Stomach (tissue), 8 donors: ENCODE measurements at regions not wholly inside any gene's neighbourhood (a gene's known extent, or its start where the extent isn't known, plus 50 kb on each side); places are given as distances from the start of the nearest gene placed in this dataset.

Experiments
- DNase-seq, 2 donors: peaks; one replicate each; pipeline versions ENCODE4 v3.0.0 to v3.0.0-alpha.2; 2013 to 2019
- H3K27ac ChIP-seq, 5 donors: fragments of 200-600 bp in 4 of 5; sonication (generic) in 4 of 5; one replicate each; pipeline ENCODE4 v1.5.1; 2013 to 2019; ENCODE audit warnings: mild to moderate bottlenecking in 1 of 5, moderate library complexity in 1 of 5
- H3K27me3 ChIP-seq, 3 donors: fragments of 200-600 bp; sonication (generic); one replicate each; pipeline ENCODE4 v1.5.1; 2017 to 2019; ENCODE audit warnings: mixed run types in 1 of 3
- H3K36me3 ChIP-seq, 4 donors: fragments of 200-600 bp; sonication (generic); 1 replicate in 3 of 4; 2 replicates in 1 of 4; pipeline ENCODE4 v1.5.1; 2016 to 2019
- H3K4me1 ChIP-seq, 4 donors: fragments of 200-600 bp; sonication (generic); one replicate each; pipeline ENCODE4 v1.5.1; 2016 to 2019
- H3K4me3 ChIP-seq, 4 donors: fragments of 200-600 bp; sonication (generic) in 3 of 4; one replicate each; pipeline ENCODE4 v1.5.1; 2016 to 2019; ENCODE audit warnings: mild to moderate bottlenecking in 1 of 4
- H3K9me3 ChIP-seq, 4 donors: fragments of 200-600 bp; sonication (generic); one replicate each; pipeline ENCODE4 v1.5.1; 2016 to 2019
- EP300 ChIP-seq: sonication (generic); formaldehyde crosslinking; IDR thresholded peaks from one replicate; pipeline ENCODE4 v1.6.1; 2017; ENCODE audit warnings: antibody characterized with exemption
- POLR2A ChIP-seq, 4 donors: fragments of 450-650 bp; IDR thresholded peaks; one replicate each; pipeline ENCODE4 v1.6.1; 2016; ENCODE audit warnings: antibody characterized with exemption in 4 of 4, control low read depth in 2 of 4, mild to moderate bottlenecking in 1 of 4, moderate library complexity in 1 of 4
- POLR2AphosphoS5 ChIP-seq, 3 donors: sonication (generic); formaldehyde crosslinking; IDR thresholded peaks; one replicate each; pipeline ENCODE4 v1.6.1; 2016; ENCODE audit warnings: antibody characterized with exemption in 3 of 3
- WGBS, 5 donors: extraction: QIAGEN DNeasy Blood & Tissue Kit in 3 of 5; methylation state at CpG; one replicate each; pipeline versions ENCODE4 v1.1.5 to v1.1.7; 2013 to 2018; 5-methylcytosine and 5-hydroxymethylcytosine counted together
- intact Hi-C: fragments of 100-400 bp; cut with DNase I; formaldehyde crosslinking; loops from one replicate; pipeline ENCODE4 v1.15.1; 2023; ENCODE audit warnings: low total_unique reads
- TF ChIP-seq, protein P1 (sequence below), 7 experiments: fragments of 450-650 bp in 4 of 7; fragments of 200-600 bp in 3 of 7; sonication (generic) in 3 of 7; IDR thresholded peaks; one replicate each; pipeline ENCODE4 v1.5.1; 2016 to 2019; ENCODE audit warnings: antibody characterized with exemption in 7 of 7, control low read depth in 2 of 7, mild to moderate bottlenecking in 1 of 7
- donor health status: healthy with polysubstance abuse.
- donor health status: Bipolar disorder and iron deficiency.
- donor health status: healthy.

DNA sequence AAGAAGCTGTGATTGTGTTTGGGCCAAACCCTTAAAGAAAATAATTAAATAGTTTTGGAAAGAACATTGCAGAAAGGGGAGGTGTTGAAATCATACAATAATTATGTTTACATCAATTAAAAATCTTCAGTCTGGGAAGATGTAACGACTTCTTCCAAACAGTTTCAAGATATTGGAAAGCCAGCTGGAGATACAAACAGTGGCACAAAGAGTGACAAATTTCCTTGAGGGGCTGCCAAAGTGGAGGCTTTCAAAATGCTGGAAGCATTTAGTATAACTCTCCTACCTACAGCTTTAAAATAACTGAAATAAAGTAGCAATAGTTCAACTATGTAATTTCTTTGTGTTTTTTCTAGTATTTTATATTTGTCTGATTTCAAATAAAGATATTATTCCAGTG is 405.0 kb downstream of the DNAJB9 start:
- TF ChIP-seq POLR2A (IDR thresholded peaks at IDR 0.05) (no peak), POLR2AphosphoS5 (IDR thresholded peaks at IDR 0.05) (no peak), EP300 (no peak)
- TF ChIP-seq, protein P1, sequence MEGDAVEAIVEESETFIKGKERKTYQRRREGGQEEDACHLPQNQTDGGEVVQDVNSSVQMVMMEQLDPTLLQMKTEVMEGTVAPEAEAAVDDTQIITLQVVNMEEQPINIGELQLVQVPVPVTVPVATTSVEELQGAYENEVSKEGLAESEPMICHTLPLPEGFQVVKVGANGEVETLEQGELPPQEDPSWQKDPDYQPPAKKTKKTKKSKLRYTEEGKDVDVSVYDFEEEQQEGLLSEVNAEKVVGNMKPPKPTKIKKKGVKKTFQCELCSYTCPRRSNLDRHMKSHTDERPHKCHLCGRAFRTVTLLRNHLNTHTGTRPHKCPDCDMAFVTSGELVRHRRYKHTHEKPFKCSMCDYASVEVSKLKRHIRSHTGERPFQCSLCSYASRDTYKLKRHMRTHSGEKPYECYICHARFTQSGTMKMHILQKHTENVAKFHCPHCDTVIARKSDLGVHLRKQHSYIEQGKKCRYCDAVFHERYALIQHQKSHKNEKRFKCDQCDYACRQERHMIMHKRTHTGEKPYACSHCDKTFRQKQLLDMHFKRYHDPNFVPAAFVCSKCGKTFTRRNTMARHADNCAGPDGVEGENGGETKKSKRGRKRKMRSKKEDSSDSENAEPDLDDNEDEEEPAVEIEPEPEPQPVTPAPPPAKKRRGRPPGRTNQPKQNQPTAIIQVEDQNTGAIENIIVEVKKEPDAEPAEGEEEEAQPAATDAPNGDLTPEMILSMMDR (IDR thresholded peaks at IDR 0.05), result no peak
- Histone ChIP-seq H3K27me3 (no peaks in the 10 kb centered on the region), H3K9me3 (no peaks in the 10 kb centered on the region), H3K36me3 (no peaks in the 10 kb centered on the region), H3K27ac (no peak overlapping the region), H3K4me1 (no peaks in the 10 kb centered on the region), H3K4me3 (no peak overlapping the region)
- WGBS, 5 donors, result 35 to 46% (median 44%) methylated on average over 1 of the region's 1 CpG
- intact Hi-C loops, result no loop called here
- DNase-seq, result no peak

- H3K4me3 ChIP-seq, result no peak overlapping the region
- H3K9me3 ChIP-seq, result no peaks in the 10 kb centered on the region
- no peak overlapping the region for H3K27ac ChIP-seq
- H3K4me1 ChIP-seq, result no peaks in the 10 kb centered on the region
- intact Hi-C loops, result no loop called here
- WGBS, 5 donors, result 73 to 83% (median 77%) methylated on average over 3 of the region's 3 CpGs
- no peak for TF ChIP-seq EP300
- H3K36me3 ChIP-seq, result no peaks in the 10 kb centered on the region
- DNase-seq, result no peak
- no peaks in the 10 kb centered on the region for H3K27me3 ChIP-seq
Observed at GRCh38 chr7:108985037-108985436, 415.4 kb downstream of the DNAJB9 start.

- intact Hi-C loops, result no loop called here
- TF ChIP-seq POLR2AphosphoS5 (IDR thresholded peaks at IDR 0.05), result no peak
- TF ChIP-seq, protein P1 (IDR thresholded peaks at IDR 0.05), result no peak
- TF ChIP-seq EP300, result no peak
- TF ChIP-seq POLR2A (IDR thresholded peaks at IDR 0.05), result no peak
- Histone ChIP-seq H3K9me3 (no peaks in the 10 kb centered on the region), H3K36me3 (no peaks in the 10 kb centered on the region), H3K4me1 (no peaks in the 10 kb centered on the region), H3K27ac (no peak overlapping the region), H3K27me3 (no peaks in the 10 kb centered on the region), H3K4me3 (no peak overlapping the region)
- 90 to 99% (median 97%) methylated on average over 2 of the region's 2 CpGs for WGBS, 5 donors
- DNase-seq, result no peak
Observed at GRCh38 chr7:108989319-108989718, 419.6 kb downstream of the DNAJB9 start.

- Histone ChIP-seq H3K27me3 (no peaks in the 10 kb centered on the region), H3K9me3 (no peaks in the 10 kb centered on the region), H3K27ac (no peak overlapping the region), H3K36me3 (no peaks in the 10 kb centered on the region), H3K4me3 (no peak overlapping the region), H3K4me1 (no peaks in the 10 kb centered on the region)
- DNase-seq, result no peak
- 86 to 95% (median 91%) methylated on average over 6 of the region's 6 CpGs for WGBS, 5 donors
- intact Hi-C loops, result no loop called here
- TF ChIP-seq POLR2A (IDR thresholded peaks at IDR 0.05) (no peak), POLR2AphosphoS5 (IDR thresholded peaks at IDR 0.05) (no peak), EP300 (no peak)
- TF ChIP-seq, protein P1 (IDR thresholded peaks at IDR 0.05), result no peak
Observed at GRCh38 chr7:108997480-108997879, 427.8 kb downstream of the DNAJB9 start.

DNA sequence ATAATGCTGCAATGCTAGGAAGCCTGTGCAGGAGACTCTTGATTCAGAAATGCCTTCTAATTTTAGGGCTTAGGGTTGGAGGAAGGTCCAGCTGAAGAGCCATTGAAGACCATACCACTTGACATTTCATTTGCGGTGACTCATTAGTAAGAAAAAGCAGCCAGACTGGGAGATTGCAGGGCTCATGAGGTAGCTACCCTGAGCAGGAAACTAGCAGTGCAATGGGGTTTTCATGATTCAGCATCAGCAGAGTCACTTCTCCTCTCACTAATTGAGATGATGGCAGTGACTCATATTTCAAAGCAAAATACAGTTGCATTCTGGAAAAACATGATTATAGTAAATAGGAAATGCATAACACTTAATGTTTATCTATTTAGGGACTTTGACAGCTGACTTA is 434.1 kb downstream of the DNAJB9 start:
- WGBS, 5 donors, result 90 to 100% (median 97%) methylated on average over 1 of the region's 1 CpG
- no peaks in the 10 kb centered on the region for H3K27me3 ChIP-seq
- intact Hi-C loops, result no loop called here
- H3K9me3 ChIP-seq, result no peaks in the 10 kb centered on the region
- H3K27ac ChIP-seq, result no peak overlapping the region
- DNase-seq, result no peak
- no peaks in the 10 kb centered on the region for H3K36me3 ChIP-seq
- TF ChIP-seq EP300 (no peak), POLR2AphosphoS5 (IDR thresholded peaks at IDR 0.05) (no peak), POLR2A (IDR thresholded peaks at IDR 0.05) (no peak)
- TF ChIP-seq, protein P1 (IDR thresholded peaks at IDR 0.05), result no peak
- H3K4me3 ChIP-seq, result no peak overlapping the region
- no peaks in the 10 kb centered on the region for H3K4me1 ChIP-seq
